ENCODE measurements at regions not wholly inside any gene's neighbourhood (a gene's known extent, or its start where the extent isn't known, plus 50 kb on each side); places are given as distances from the start of the nearest gene placed in this dataset.
"Not testable (repeated sequence)": the region's sequence is repeated elsewhere in the genome, so short reads cannot be mapped to it uniquely, and the experiment has no call there.

GRCh38 chr7:136150311-136150710 lies 173.2 kb upstream of the MTPN start:
- DNase-seq, result no peak

- DNase-seq, result no peak
Measured at GRCh38 chr7:136148920-136149319, 171.8 kb upstream of the MTPN start.

DNA sequence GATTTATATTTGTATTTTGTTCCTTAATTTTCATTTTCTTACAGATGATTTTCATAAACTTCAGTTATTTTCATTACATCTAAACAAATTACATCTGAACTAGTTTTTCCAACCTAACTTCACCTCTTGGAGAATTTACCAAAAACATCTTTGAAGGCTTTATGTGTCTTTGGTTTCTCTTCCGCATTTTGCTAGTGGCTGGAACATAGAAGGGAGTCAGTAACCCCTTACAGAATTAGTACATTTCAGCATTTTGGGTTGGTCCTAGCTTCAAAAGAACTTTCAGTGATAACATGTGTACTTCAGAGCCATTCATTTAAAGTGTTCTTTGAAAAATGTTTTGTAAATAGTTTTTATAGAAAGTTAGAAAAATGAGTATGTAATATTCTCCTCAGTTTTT lies 169.8 kb upstream of the MTPN start:
- DNase-seq, result no peak

- no peak for DNase-seq
Measured at GRCh38 chr7:136144182-136144581, 167.0 kb upstream of the MTPN start.

DNA sequence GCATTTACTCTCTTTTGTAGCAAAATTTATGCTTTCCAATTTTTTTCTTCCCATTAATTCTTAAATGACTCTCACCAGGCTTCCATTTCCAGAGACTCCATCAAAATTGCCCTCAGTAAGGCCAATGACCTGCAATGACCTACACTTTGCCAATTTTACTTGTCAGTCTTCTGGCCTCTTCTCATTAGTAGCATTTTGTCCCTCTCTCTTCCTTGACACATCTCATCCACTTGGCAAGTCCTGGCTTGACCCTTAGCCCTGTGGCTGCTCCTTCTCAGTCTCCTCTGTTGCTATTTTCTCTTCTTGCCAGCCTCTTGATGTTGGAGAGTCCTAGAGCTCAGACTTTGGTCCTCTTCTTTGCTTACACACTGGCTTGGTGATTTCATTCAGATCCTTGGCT lies 166.1 kb upstream of the MTPN start:
- no peak for DNase-seq

DNA sequence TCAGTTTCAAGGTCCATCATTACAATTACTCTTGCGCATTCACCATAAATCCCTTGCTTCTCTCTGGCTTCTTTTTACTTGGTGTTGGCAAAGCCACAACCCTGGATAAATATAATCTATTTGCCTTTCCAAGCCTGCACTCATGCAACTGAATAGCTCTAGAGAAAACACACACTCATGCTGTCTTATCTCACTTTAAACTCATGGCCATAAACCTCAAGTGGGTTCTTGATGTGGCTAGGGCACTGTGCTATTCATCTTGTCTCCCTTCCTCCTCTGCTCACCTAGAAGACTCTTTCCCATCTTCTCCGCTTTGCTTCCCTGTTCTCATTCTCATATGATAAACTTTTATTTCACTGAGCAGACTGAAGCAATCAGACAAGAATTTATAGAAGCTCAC lies 165.4 kb upstream of the MTPN start:
- DNase-seq, result no peak

GRCh38 chr7:136140469-136140868 lies 163.3 kb upstream of the MTPN start:
- no peak for DNase-seq

- no peak for DNase-seq
Measured at GRCh38 chr7:136139417-136139816, 162.3 kb upstream of the MTPN start.

GRCh38 chr7:136138991-136139390 lies 161.8 kb upstream of the MTPN start:
- DNase-seq, result no peak

DNA sequence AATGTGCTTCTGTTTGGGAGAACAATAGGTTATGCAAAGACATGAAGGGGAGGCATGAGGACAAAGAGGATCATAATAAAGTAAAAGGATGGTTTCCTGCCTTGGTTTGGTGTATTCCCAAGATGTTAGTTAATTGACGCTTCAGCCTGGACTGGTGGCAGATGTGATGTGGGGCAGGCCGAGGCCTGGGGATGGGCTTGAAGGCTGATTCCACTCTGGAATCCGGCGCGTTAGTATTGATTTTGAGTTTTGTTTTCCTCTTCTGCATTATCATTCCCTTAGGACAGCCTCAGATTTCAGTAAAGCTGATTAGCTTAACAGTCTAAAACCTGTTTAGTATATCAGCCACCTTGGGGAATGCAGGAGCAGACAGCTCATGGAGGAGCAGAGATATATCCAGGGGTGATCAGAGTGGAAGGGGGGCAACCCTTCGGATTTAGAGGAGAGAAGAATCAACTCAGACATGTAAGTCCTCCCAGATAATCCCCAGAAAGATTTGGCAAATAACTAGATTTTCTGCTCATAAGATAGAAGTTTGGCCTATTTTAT lies 159.8 kb upstream of the MTPN start:
- no peak for DNase-seq

DNA sequence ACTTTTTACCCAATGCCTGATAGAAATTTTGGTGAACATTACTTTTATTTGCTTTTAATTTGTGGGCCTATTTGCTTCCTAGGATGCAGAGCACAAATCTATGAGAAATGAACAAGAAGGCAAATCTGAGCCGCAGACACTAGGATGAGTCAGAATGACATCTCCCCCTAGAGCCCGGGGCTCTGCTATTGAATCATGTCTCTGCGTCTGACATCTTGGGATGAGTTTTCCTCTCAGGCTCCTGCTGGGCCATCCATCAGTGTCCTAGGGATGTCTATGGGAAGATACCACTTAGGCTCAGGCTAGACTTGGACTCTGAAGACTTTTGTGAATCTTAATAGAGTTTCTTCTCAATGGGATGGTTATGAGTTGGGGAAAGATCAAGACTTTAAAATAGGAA lies 157.3 kb upstream of the MTPN start:
- no peak for DNase-seq

DNA sequence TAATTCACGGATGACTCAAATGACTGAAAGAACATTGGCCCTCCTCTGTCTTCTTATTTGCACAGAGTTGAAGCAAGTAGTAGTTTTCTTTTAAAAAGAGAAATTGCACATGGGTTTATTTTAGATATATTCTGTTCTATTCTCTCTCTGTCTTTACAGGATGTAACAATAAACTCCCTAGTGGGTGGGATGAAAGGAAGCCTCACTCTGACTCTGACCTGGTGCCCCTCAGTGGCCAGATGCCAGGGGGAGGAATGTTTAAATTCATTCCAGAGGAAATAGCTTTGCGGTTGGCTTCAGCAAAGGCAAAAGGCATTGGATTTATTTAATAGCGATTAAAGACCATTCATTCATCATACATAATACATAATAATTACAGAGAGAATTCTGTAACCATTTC lies 156.4 kb upstream of the MTPN start:
- no peak for DNase-seq

DNA sequence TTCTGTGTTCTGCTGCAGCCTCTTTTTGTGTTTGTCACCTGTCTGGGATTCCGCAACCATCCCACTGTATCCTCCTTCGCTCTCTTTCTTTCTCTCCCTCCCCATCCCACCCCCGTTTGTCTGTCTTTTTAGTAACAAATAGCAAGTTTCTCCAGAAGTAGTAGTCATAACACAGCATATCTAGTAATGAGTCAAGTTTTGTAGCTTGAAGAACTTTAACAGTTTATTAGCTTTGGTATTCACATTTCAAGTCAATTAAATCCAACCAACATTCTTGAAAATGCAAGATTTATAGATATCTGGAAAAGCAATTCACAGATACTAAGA lies 154.1 kb upstream of the MTPN start:
- DNase-seq, result no peak

DNA sequence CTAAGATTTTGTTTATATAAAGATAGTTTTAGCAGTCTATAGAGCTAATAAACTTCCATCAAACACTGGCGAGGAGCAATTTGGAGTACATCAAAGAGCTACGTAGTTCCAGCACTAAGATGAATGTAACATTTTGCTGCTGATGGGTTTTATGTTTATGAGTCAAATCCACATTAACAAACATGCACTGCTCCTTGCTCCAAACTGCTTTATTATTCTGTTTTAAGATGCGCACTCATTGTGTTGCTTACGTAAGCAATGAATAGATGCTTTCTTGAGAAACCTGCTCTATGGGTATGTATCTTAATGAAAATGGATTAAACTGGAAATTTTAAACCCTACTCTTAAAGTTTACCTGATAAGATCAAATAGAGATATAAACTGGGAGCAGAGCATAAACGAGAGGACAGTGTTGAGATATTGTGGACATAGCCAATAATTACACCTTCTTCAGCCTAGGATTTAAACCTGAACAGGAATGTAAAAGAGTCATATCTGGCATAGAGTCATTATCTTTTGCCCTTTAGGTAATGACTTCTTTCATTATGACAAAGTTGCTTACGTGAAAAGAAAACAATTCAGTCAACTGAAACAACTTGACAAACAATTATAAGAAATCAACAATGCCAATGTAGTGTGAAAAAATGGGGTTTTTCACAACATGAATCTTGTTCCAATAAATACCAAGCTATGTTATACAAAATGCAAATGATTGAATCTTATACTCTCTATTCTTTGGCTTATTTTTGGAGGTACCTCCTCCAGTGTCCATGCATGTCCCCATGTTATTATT lies 153.5 kb upstream of the MTPN start:
- DNase-seq, result no peak

DNA sequence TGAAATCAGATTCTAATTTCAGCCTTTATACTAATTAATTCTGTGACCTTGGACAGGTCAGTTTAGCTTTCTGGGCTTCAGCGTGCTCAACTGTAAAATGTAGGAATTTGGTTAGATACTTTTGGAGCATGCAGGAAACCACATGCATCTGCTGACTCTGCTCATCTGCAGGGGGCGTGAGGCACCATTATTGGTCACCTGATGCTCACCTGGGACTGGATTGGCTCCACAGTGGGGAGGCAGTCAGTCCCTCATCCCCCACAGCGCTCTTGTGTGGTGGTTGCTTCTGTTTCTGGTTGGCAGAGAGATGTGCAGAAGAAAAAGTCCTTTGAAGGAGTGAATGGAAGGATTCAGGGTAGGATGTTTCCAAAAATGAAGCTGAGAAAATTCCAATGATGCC lies 150.9 kb upstream of the MTPN start:
- DNase-seq, result no peak

DNA sequence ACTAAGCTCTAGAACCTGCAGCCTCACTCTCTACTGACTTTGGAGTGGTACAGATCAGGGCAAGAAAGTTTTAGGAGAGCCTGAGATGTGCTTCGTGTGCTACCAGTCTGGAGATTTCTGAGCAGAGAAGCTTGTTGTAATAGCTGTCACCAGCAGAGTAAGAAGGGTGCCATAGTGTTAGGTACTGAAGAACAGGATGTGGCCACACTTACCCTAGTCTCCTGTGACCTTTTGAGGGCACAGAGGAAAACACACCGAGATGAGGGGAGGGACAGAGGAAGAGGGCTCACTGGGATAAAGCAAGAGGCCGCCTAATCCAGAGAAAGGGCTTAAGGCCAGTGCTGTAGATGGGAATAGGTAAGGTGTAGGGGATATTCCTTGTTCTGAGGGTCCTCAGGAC lies 146.2 kb upstream of the MTPN start:
- no peak for DNase-seq

- DNase-seq, result no peak
Measured at GRCh38 chr7:136122026-136122425, 144.9 kb upstream of the MTPN start.

- DNase-seq, result no peak
Measured at GRCh38 chr7:136117539-136117938, 140.4 kb upstream of the MTPN start.

GRCh38 chr7:136116186-136116585 lies 139.0 kb upstream of the MTPN start:
- DNase-seq, result no peak

DNA sequence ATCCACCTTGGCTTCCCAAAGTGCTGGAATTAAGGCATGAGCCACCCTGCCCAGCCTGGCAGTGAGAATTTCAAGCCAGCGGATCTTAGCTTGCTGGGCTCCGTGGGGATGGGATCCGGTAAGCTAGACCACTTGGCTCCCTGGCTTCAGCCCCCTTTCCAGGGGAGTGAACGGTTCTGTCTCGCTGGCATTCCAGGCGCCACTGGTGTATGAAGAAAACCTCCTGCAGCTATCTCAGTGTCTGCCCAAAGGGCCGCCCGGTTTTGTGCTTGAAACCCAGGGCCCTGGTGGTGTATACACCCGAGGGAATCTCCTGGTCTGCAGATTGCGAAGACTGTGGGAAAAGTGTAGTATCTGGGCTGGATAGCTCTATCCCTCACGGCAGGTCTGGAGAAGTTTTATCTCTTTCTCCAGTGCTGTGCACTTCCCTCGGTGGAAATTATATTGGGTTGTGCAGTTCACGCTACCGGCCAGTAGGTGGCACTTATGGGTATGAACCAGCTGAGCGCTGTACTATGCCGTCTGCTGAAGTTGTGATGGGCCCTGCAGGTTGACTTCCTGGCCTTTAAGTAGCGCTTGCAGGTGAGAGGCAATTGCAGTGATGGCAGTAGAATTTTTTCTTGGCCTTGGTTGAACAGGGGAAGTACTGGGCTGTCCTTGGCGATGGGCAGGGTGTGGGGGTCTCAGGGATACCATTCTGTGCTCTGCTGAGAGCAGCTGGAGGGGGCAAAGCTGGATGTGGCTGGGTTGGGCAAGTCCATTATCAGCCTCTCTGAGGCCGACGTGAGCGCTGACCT lies 138.0 kb upstream of the MTPN start:
- DNase-seq, result no peak

DNA sequence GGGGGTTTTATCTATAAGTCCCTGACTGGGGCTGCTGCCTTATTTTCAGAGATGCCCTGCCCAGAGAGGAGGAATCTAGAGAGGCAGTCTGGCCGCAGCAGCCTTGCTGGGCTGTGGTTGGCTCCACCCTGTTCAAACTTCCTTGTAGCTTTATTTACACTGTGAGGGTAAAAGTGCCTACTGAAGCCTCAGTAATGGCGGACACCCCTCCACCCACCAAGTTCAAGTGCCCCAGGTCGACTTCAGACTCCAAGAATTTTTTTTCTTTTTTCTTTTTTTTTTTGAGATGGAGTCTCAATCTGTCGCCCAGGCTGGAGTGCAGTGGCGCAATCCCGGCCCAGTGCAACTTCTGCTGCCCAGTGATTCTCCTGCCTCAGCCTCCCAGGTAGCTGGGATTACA lies 137.3 kb upstream of the MTPN start:
- DNase-seq, result not testable (repeated sequence)

DNA sequence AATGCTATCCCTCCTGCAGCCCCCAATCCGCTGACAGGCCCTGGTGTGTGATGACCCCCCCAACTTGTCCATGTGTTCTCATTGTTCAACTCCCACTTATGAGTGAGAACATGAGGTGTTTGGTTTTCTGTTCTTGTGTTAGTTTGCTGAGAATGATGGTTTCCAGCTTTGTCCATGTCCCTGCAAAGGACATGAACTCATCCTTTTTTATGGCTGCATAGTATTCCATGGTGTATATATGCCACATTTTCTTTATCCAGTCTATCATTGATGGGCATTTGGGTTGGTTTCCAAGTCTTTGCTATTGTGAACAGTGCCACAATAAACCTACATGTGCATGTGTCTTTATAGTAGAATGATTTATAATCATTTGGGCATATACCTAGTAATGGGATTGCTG lies 131.9 kb upstream of the MTPN start:
- not testable (repeated sequence) for DNase-seq

DNA sequence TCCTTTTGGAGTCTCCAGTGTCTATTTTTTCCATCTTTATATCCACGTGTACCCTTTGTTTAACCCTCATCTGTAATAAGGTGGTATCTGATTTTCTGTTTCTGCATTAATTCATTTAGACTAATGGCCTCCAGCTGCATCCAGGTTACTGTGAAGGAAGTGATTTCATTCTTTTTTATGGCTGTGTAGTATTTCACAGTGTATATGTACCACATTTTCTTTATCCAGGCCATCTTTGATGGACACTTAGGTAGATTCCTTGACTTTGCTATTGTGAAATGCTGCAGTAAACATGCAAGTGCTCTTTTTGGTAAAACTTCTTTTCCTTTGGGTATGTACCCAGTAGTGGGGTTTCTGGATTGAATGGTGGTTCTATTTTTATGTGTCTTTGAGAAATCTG lies 128.0 kb upstream of the MTPN start:
- DNase-seq, result no peak

- no peak for DNase-seq
Measured at GRCh38 chr7:136104269-136104603, 127.1 kb upstream of the MTPN start.

Data from NCI-H2081 treated with DMSO at 0.1 percent for 48 hours (cell line).